ENCODE measurements at regions not wholly inside any gene's neighbourhood (a gene's known extent, or its start where the extent isn't known, plus 50 kb on each side); places are given as distances from the start of the nearest gene placed in this dataset.
"Not testable (repeated sequence)": the region's sequence is repeated elsewhere in the genome, so short reads cannot be mapped to it uniquely, and the experiment has no call there.

DNA sequence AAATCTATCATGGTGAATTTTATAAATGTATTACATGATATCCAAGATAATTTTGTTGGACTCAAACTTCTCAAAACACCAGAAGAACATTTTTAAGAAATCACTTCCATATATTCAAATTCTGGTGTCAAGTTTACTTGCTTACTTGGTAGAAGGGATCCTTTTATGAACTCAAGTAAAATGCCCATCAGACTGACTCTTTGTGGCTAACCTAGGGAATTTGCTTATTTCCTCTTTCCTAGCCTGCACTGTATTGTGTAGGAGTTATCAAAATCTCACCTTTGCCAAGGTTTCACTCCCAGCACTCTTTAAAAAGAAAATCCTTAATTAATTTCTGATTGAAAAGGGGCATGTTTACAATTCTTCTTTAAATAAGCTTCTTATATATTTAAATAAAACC lies 196.5 kb downstream of the DUSP6 start:
- DNase-seq (ENCODE audit: low spot score): no peak

- DNase-seq (ENCODE audit: low spot score): no peak
Measured at GRCh38 chr12:89154743-89155499, 197.4 kb downstream of the DUSP6 start.

GRCh38 chr12:89153341-89153740 lies 199.0 kb downstream of the DUSP6 start:
- no peak for DNase-seq (ENCODE audit: low spot score)

GRCh38 chr12:89151536-89151935 lies 200.8 kb downstream of the DUSP6 start:
- no peak for DNase-seq (ENCODE audit: low spot score)

- DNase-seq (ENCODE audit: low spot score): not testable (repeated sequence)
Measured at GRCh38 chr12:89150789-89151188, 201.5 kb downstream of the DUSP6 start.

- DNase-seq (ENCODE audit: low spot score): no peak
Measured at GRCh38 chr12:89140602-89141238, 211.6 kb downstream of the DUSP6 start.

- no peak for DNase-seq (ENCODE audit: low spot score)
Measured at GRCh38 chr12:89140141-89140540, 212.2 kb downstream of the DUSP6 start.

- no peak for DNase-seq (ENCODE audit: low spot score)
Measured at GRCh38 chr12:89139390-89139789, 212.9 kb downstream of the DUSP6 start.

DNA sequence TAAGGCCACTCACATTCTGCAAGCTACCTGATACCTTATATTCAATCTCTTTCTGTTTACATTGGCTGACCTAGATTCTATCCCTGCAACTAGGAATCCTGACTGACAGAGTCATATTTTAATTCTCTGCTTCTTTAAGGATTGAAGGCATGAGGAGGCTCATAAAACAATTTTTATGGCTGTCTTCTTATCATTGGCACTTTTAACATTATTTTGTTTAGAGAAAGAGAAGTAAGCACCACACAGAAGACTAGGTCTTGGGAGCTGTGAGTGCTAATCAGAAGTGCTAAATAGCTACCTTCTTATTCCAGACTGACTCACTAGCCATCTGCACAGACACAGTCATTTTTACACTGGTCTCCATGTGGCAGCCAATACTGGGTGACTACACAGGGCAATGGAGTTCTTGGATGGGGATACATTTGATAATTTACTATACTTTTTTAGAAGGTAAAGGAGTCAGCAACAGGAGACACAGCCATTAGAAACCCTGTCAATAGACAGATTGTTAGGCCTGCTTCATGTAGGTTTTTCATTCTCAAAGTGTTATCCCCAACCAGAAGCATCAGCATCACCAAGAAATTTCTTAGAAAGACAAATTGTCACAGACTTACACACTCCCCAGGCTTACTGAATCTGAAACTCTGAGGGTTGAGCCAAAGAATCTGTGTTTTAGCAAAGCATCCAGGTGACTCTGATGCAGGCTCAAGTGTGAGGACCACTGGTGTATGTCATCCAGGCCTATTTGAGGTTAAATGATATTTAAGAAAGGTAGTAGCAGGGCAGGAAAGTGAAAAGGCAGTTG lies 214.1 kb downstream of the DUSP6 start:
- DNase-seq (ENCODE audit: low spot score): no peak

DNA sequence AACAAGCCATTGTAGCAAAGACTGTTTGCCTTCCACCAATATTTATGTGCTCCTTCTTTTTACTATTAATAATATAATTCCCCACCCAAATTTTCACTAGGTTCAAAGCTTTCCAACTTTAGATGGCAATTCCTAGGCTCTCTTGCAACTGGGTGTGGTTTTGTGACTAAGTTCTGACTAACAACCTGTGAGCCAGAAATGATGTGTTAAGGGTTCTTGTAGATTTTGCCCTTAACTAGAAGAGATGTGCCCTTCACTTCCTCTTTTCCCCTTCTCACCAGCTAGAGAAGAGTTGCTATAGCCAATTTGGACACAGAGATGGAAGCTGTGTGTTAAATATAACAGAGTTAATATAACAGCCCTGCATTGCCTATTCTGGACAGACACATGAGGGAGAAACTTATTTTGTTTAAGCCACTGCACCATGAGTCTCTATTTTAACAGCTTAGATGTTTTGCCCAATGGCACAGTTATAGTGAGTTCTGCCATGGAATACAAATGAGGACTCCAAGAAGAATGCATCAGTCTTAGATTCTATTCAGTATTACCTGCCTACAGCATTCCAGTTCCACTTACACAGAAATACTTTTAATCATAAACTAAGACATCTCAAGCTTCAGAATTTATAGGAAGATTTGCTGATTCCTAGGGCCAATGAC lies 216.2 kb downstream of the DUSP6 start:
- DNase-seq (ENCODE audit: low spot score): no peak

- DNase-seq (ENCODE audit: low spot score): no peak
Measured at GRCh38 chr12:89134213-89134770, 218.0 kb downstream of the DUSP6 start.

- no peak for DNase-seq (ENCODE audit: low spot score)
Measured at GRCh38 chr12:89129167-89129870, 223.0 kb downstream of the DUSP6 start.

DNA sequence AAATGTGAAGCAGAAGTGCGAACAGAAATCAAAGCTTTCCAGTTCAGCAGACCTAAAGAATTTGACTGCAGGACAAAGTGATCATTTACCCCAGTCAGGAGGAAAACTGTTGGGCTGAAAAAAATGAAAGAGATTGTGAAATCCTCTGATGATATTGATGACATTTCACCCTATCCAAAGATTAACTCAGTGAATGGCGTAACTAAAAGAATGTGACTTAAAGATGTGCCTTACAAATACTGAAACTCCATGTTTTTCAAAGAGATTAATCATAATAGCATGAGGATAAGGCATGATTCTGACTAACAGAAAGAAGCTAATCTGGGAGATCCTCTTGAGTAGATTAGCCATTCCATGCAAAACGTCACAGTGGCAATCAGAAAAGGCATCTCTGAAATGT lies 225.6 kb downstream of the DUSP6 start:
- DNase-seq (ENCODE audit: low spot score): no peak

GRCh38 chr12:89122852-89123251 lies 229.4 kb downstream of the DUSP6 start:
- no peak for DNase-seq (ENCODE audit: low spot score)

DNA sequence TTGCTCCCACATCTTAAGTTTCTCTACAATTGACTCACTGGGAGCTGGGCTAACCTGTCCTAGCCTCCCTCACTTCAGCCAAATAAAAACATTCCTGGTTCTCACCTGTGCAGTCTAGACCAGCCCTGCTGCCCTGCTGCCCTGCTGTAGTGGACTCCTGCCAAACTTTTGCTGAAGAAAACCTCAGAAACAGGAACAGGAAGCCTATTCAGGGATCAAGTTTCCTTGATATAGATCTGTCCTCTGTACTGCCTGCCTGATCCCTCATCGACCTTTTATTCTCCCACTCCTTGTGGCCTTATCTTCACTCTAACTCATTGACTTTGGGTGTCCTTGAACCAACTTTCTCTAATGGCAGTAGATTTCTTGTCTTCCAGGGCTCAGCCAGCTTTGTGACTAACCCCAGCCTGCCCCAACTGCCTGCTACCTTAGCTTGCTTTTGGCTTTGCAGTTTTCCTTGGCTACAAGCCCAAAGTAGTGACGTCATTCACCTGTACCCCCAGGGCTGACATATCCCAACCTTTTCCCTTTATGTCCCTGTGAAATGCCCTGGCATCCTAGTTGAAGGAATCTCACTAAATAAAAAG lies 234.8 kb downstream of the DUSP6 start:
- no peak for DNase-seq (ENCODE audit: low spot score)

- no peak for DNase-seq (ENCODE audit: low spot score)
Measured at GRCh38 chr12:89111964-89112363, 240.3 kb downstream of the DUSP6 start.

- DNase-seq (ENCODE audit: low spot score): no peak
Measured at GRCh38 chr12:89108265-89108664, 244.0 kb downstream of the DUSP6 start.

DNA sequence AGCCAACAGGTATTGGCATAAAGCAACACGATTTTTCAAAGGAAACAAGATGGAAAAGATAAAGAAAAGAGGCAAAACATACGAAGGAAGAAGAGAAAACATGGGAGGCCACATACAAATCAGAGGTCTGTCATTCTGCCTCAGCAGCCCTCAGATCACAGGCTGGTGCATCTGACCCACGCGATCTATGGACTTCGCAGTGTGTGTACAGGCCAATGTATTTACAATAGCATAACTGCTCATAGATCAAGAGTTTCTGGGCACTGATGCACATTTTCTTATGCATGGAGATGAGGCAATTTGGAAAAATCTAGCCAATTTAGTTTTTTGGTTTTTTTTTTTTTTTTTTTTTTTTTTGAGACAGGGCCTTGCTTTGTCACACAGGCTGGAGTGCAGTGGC lies 245.4 kb downstream of the DUSP6 start:
- DNase-seq (ENCODE audit: low spot score): no peak

DNA sequence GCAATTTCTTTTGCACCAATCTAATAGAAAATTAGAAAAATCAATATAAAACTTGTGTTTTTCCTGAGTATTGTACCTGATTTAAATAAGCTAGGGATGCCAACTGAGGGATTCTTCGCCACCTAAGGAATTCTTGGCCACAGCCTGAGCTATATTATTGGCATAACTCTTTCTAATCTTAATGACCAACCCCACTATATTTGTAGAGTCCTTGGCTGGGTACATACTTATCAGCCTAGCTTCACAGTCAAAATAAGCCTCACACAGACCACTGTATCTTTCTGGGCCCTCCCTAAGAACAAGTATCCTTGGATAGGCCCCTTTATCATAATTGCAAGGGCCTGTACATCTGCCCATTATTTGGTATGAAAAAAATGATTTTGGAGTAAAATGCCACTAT lies 247.1 kb downstream of the DUSP6 start:
- no peak for DNase-seq (ENCODE audit: low spot score)

- no peak for DNase-seq (ENCODE audit: low spot score)
Measured at GRCh38 chr12:89103831-89104230, 248.5 kb downstream of the DUSP6 start.

- no peak for DNase-seq (ENCODE audit: low spot score)
Measured at GRCh38 chr12:89101440-89101839, 250.9 kb downstream of the DUSP6 start.

All from D341Med (cell line).